Ovary (tissue), 7 donors: ENCODE measurements at regions not wholly inside any gene's neighbourhood (a gene's known extent, or its start where the extent isn't known, plus 50 kb on each side); places are given as distances from the start of the nearest gene placed in this dataset.

ENCODE experiments used
- DNase-seq, 5 donors: peaks; one replicate each; pipeline ENCODE4 v3.0.0-alpha.2; 2019 to 2020
- H3K27ac ChIP-seq, 2 donors: fragments of 200-600 bp; one replicate each; pipeline versions ENCODE4 v1.5.1 to v1.8.0; 2019 to 2022
- H3K27me3 ChIP-seq: fragments of 200-600 bp; one replicate; pipeline ENCODE4 v1.8.0; 2022
- H3K36me3 ChIP-seq: fragments of 200-600 bp; sonication (generic); one replicate; pipeline ENCODE4 v1.5.1; 2019
- H3K4me1 ChIP-seq: one replicate; pipeline ENCODE4 v1.8.1; 2013; ENCODE audit warnings: mild to moderate bottlenecking, moderate library complexity; ENCODE audit not compliant: insufficient read depth
- H3K4me3 ChIP-seq: fragments of 200-600 bp; sonication (generic); one replicate; pipeline ENCODE4 v1.5.1; 2017
- H3K9me3 ChIP-seq, 2 donors: fragments of 200-600 bp in 1 of 2; sonication (generic) in 1 of 2; one replicate each; pipeline versions ENCODE4 v1.5.1 to v1.8.1; 2013 to 2019; ENCODE audit warnings: mild to moderate bottlenecking in 1 of 2, moderate library complexity in 1 of 2
- EP300 ChIP-seq: sonication (generic); formaldehyde crosslinking; IDR thresholded peaks from one replicate; pipeline ENCODE4 v1.6.1; 2017; ENCODE audit warnings: antibody characterized with exemption
- POLR2A ChIP-seq: fragments of 450-650 bp; IDR thresholded peaks from one replicate; pipeline ENCODE4 v1.6.1; 2017; ENCODE audit warnings: antibody characterized with exemption, mild to moderate bottlenecking, moderate library complexity
- WGBS, 3 donors: extraction: QIAGEN DNeasy Blood & Tissue Kit in 1 of 3; methylation state at CpG; one replicate each; pipeline versions ENCODE4 v1.1.5 to v1.1.7; 2013 to 2017; 5-methylcytosine and 5-hydroxymethylcytosine counted together
- intact Hi-C, 4 donors: fragments of 100-400 bp; cut with DNase I; formaldehyde crosslinking; loops; one replicate each; pipeline versions ENCODE4 v1.11.0 to v1.15.1; 2022 to 2023
- TF ChIP-seq, protein P1 (sequence below), 3 donors: fragments of 450-650 bp in 2 of 3; fragments of 200-600 bp in 1 of 3; IDR thresholded peaks; one replicate each; pipeline versions ENCODE4 v1.5.1 to v1.8.0; 2016 to 2022; ENCODE audit warnings: antibody characterized with exemption in 3 of 3, mild to moderate bottlenecking in 1 of 3
- donor health status: DM: no; HTN: no; CAD: no; lungs with moderate emphysema.
- donor health status: DM: no; HTN: no; CAD: no.
- donor health status: Bipolar disorder and iron deficiency.
- donor health status: DM: no; HTN: no; CAD: no.
- donor health status: DM: yes; HTN: yes; CAD: no.

DNA sequence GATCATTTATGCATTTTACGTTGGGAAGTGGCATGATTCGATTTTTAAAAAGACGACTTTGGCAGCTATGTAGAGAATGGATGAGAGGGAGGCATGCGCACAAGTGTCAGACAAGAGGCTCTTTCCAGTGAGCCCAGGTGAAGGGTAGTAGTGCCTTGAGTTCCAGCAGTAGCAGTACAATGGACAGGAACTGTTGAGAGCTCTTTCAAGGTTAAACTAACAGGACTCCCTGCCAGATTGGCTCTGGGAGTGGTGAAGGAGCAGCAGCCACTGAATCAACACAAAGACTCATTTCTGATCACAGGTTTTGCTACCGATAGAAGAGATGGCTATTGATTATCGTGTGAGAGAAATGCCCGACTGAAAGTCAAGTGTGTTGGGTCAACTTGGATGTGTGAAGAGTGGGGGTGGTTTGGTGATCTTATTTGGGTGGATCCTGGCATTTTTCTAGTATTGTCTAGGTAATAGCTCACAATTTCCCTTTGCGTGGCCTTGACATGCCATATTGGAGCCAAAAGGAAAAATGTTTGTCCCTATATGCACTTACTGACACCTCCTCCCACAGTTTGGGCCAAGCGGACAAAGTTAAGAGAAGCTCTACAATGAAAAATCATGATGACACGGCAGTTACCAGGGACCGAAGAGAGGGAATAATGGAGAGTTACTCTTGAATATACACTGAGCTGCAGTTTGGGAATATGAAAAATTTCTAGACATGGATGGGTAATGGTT is 81.6 kb upstream of the MDFIC2 start:
- DNase-seq, result no peak
- TF ChIP-seq EP300 (no peak), POLR2A (no peak)
- TF ChIP-seq, protein P1, sequence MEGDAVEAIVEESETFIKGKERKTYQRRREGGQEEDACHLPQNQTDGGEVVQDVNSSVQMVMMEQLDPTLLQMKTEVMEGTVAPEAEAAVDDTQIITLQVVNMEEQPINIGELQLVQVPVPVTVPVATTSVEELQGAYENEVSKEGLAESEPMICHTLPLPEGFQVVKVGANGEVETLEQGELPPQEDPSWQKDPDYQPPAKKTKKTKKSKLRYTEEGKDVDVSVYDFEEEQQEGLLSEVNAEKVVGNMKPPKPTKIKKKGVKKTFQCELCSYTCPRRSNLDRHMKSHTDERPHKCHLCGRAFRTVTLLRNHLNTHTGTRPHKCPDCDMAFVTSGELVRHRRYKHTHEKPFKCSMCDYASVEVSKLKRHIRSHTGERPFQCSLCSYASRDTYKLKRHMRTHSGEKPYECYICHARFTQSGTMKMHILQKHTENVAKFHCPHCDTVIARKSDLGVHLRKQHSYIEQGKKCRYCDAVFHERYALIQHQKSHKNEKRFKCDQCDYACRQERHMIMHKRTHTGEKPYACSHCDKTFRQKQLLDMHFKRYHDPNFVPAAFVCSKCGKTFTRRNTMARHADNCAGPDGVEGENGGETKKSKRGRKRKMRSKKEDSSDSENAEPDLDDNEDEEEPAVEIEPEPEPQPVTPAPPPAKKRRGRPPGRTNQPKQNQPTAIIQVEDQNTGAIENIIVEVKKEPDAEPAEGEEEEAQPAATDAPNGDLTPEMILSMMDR (IDR thresholded peaks at IDR 0.05), result no peak
- no peak overlapping the region for H3K27ac ChIP-seq
- no peak overlapping the region for H3K4me3 ChIP-seq
- WGBS, 3 donors, result 83 to 87% (median 84%) methylated on average over 11 of the region's 11 CpGs
- intact Hi-C loops, result no loop called here
- no peaks in the 10 kb centered on the region for H3K27me3 ChIP-seq
- H3K36me3 ChIP-seq, result no peaks in the 10 kb centered on the region
- H3K4me1 ChIP-seq, result no peaks in the 10 kb centered on the region
- H3K9me3 ChIP-seq, result no peaks in the 10 kb centered on the region

GRCh38 chr3:70392227-70392626 is 79.8 kb upstream of the MDFIC2 start:
- H3K27me3 ChIP-seq, result no peaks in the 10 kb centered on the region
- WGBS, 3 donors, result 30 to 56% (median 37%) methylated on average over 1 of the region's 1 CpG
- H3K36me3 ChIP-seq, result no peaks in the 10 kb centered on the region
- H3K4me3 ChIP-seq, result no peak overlapping the region
- H3K27ac ChIP-seq, result no peak overlapping the region
- no peaks in the 10 kb centered on the region for H3K4me1 ChIP-seq
- no peaks in the 10 kb centered on the region for H3K9me3 ChIP-seq
- no peak for DNase-seq
- no peak for TF ChIP-seq POLR2A
- TF ChIP-seq EP300, result no peak
- TF ChIP-seq, protein P1 (IDR thresholded peaks at IDR 0.05), result no peak
- intact Hi-C loops, result no loop called here

DNA sequence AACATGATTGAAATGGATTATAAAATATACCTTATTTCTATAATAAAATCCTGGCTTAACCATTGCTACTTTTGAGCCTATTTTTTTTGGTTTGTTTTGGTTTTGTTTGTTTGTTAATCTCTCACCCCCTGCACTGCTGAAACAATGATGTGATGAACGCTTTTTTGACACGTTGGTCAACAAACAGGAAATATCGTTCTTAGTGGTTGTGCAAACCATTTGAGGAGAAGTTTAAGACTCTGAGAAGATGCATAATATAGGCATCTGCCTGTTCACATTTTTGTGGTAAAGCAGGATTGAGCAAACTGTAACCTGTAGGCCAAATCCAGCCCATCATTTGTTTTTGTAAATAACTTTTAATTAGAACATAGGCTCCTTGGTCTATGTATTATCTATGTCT is 75.5 kb upstream of the MDFIC2 start:
- DNase-seq, result no peak
- H3K9me3 ChIP-seq, result no peaks in the 10 kb centered on the region
- no peak overlapping the region for H3K4me3 ChIP-seq
- H3K4me1 ChIP-seq, result no peaks in the 10 kb centered on the region
- H3K27me3 ChIP-seq, result no peaks in the 10 kb centered on the region
- no peak for TF ChIP-seq POLR2A
- no peak overlapping the region for H3K27ac ChIP-seq
- H3K36me3 ChIP-seq, result no peaks in the 10 kb centered on the region
- intact Hi-C loops, result no loop called here
- 82 to 91% (median 86%) methylated on average over 3 of the region's 3 CpGs for WGBS, 3 donors

- no peaks in the 10 kb centered on the region for H3K9me3 ChIP-seq
- intact Hi-C loops, result no loop called here
- no peaks in the 10 kb centered on the region for H3K4me1 ChIP-seq
- H3K27ac ChIP-seq, result no peak overlapping the region
- H3K4me3 ChIP-seq, result no peak overlapping the region
- no peaks in the 10 kb centered on the region for H3K36me3 ChIP-seq
- no peak for DNase-seq
- no peaks in the 10 kb centered on the region for H3K27me3 ChIP-seq
- TF ChIP-seq EP300 (no peak), POLR2A (no peak)
- TF ChIP-seq, protein P1 (IDR thresholded peaks at IDR 0.05), result no peak
Measured at GRCh38 chr3:70386846-70387245, 74.4 kb upstream of the MDFIC2 start.

DNA sequence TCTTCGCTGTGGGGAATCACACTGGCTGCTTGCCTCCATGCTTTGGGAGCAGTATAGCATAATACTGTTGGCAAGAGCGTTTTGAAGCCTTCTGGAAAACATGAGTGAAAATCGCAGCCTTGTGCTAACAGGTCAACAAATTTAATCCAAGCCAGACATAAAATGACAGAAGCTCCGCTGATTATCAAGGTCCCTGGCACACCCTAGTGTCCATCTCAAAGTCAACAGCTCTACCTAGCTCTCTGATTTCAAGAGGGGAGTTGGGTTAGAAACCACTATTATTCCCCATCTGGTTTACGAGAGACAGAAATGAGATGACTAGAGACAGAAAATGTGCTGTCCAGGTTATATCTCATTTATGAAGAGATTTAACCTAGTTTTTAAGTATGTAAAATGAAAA is 73.6 kb upstream of the MDFIC2 start:
- Histone ChIP-seq H3K27me3 (no peaks in the 10 kb centered on the region), H3K27ac (no peak overlapping the region), H3K36me3 (no peaks in the 10 kb centered on the region), H3K9me3 (no peaks in the 10 kb centered on the region), H3K4me1 (no peaks in the 10 kb centered on the region), H3K4me3 (no peak overlapping the region)
- intact Hi-C loops, result no loop called here
- TF ChIP-seq, protein P1 (IDR thresholded peaks at IDR 0.05), result no peak
- TF ChIP-seq EP300 (no peak), POLR2A (no peak)
- 83 to 88% (median 88%) methylated on average over 5 of the region's 5 CpGs for WGBS, 3 donors
- no peak for DNase-seq
